Coronary artery (tissue), 2 donors: ENCODE measurements at regions not wholly inside any gene's neighbourhood (a gene's known extent, or its start where the extent isn't known, plus 50 kb on each side); places are given as distances from the start of the nearest gene placed in this dataset.

ENCODE experiments used
- DNase-seq: peaks from one replicate; pipeline ENCODE4 v3.0.0-alpha.2; 2017; ENCODE audit warnings: low spot score
- H3K27ac ChIP-seq, 2 donors: fragments of 200-600 bp; sonication (generic); one replicate each; pipeline ENCODE4 v1.5.1; 2016 to 2019
- H3K4me3 ChIP-seq: fragments of 200-600 bp; sonication (generic); 2 replicates; pipeline ENCODE4 v1.5.1; 2016; ENCODE audit warnings: mild to moderate bottlenecking, moderate library complexity
- CTCF ChIP-seq: fragments of 200-600 bp; sonication (generic); IDR thresholded peaks from one replicate; pipeline ENCODE4 v1.5.1; 2019; ENCODE audit warnings: antibody characterized with exemption

GRCh38 chr11:70732023-70732880 is 333.9 kb downstream of the CTTN start:
- H3K27ac ChIP-seq: no peak overlapping the region
- no peak for DNase-seq
- TF ChIP-seq CTCF: no peak
- no peak overlapping the region for H3K4me3 ChIP-seq

- Histone ChIP-seq H3K4me3 (no peak overlapping the region), H3K27ac (no peak overlapping the region)
- TF ChIP-seq CTCF: no peak
- no peak for DNase-seq
Observed at GRCh38 chr11:70732881-70733196, 334.5 kb downstream of the CTTN start.

GRCh38 chr11:70733327-70734325 is 335.3 kb downstream of the CTTN start:
- no peak for DNase-seq

GRCh38 chr11:70734379-70734778 is 336.1 kb downstream of the CTTN start:
- no peak for TF ChIP-seq CTCF
- H3K4me3 ChIP-seq: no peak overlapping the region
- no peak for DNase-seq
- H3K27ac ChIP-seq: no peak overlapping the region

More at GRCh38 chr11:70733327-70734325, 335.3 kb downstream of the CTTN start:
- no peak for TF ChIP-seq CTCF
- Histone ChIP-seq H3K4me3 (no peak overlapping the region), H3K27ac (no peak overlapping the region)

GRCh38 chr11:70734911-70735310 is 336.6 kb downstream of the CTTN start:
- no peak overlapping the region for H3K27ac ChIP-seq
- TF ChIP-seq CTCF: no peak
- no peak for DNase-seq
- H3K4me3 ChIP-seq: no peak overlapping the region

- Histone ChIP-seq H3K4me3 (no peak overlapping the region), H3K27ac (no peak overlapping the region)
- no peak for DNase-seq
- TF ChIP-seq CTCF: no peak
Observed at GRCh38 chr11:70735976-70736375, 337.6 kb downstream of the CTTN start.
